HG03469 (cell line): ENCODE measurements at regions not wholly inside any gene's neighbourhood (a gene's known extent, or its start where the extent isn't known, plus 50 kb on each side); places are given as distances from the start of the nearest gene placed in this dataset.

Experiments
- ATAC-seq: cut with Tn5 transposase; IDR thresholded peaks from one replicate; pipeline ENCODE4 v1.9.1; 2021; ENCODE audit warnings: mild to moderate bottlenecking, moderate library complexity, moderate number of reproducible peaks; ENCODE audit not compliant: unreplicated experiment

DNA sequence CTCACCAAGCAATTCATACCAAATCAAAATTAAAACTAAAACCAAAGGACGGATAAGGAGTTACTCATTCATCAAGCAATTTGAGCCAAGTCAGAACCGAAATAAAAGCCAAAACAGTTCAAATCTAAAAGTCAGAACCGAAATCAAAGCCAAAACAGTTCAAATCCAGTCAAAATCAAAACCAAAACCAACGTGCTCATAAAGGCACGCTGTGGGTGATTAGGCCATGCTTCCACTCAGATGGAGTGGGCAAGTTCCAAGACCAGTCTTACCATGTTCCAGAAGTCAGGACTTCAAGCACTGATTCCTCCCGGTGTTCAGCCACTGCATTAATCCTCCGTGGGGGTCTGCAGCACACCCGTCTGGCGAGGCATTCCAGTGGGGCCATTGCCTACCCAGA lies 409.3 kb downstream of the TGFB2 start:
- ATAC-seq = no peak

DNA sequence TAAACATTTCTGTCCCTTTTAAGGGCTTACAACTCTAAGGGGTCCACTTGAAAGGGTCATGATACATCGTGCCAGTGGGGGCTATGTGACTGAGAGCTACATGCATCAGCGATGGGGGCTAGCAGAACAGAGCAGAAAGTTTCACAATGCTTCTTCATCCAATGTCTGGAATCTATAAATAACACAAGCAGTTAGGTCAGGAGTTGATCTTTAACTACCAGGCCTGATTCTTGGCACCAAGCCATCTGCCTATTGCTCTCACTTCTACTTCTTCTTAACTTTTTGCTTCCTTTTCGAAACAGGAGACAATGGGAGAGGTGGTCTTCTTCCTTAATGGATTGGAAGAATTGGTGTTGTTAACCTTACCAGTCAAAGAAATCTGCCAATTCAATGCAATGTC lies 410.0 kb downstream of the TGFB2 start:
- ATAC-seq = no peak

DNA sequence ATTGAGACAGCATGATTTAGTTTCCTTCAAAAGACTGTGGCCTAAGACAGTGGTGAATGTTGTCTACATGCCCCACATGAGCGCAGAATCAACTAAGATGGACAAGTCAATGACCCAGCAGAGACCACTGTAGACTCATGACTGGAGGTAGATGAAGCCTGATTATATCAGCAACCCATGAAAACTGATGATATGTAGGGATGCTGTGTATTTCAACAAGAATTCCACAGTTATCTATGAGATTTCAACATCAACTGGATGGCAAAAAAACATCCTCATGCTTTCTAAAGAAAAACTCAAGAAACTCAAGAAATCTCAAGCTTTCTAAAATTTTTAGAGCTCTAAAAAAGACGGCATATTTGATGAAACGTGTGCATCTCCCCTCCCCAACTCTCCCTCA lies 413.9 kb upstream of the LYPLAL1 start:
- ATAC-seq = no peak

DNA sequence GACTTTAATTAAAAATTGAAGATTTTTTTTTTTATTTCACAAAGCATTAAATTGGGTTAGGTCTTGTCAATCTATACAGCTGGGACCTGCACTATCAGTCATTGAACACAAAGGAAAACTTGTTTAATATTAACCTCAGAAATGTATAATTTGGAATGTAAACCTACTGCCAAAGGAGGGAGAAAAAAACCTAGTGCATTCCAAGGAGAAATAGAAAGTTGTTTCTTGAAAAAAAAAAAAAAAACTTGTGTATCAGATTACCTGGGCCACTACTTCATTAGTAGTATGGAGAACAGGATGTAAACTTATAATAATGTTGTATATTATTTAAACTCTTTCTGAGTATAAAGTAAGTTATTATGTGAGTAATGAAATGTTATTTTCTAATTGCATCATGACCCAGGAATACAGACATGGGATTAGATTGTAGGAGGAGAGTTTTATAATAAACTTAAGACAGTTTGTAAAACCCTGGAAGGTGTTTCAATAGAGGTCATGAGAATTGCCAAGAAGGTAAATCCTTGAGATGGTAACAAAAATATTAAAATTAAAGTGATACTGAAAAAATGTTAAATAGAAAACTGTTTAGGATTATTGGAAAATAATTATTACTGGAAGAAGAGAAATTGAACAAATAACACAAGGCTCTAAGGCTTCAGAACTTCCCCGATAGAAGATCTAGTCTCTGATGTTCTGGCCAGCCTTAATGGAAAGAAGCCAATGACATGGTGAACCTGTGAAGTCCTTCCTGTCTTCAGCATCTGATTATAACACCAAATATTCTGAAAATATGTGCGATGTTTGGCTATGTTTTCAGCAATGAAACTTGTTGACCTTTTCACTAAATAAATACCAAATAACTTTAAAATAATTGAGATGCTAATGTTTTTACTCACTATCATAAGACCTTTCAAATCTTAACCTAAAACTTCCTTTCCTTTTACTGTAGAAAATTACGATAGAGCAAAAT lies 412.8 kb upstream of the LYPLAL1 start:
- no peak for ATAC-seq

DNA sequence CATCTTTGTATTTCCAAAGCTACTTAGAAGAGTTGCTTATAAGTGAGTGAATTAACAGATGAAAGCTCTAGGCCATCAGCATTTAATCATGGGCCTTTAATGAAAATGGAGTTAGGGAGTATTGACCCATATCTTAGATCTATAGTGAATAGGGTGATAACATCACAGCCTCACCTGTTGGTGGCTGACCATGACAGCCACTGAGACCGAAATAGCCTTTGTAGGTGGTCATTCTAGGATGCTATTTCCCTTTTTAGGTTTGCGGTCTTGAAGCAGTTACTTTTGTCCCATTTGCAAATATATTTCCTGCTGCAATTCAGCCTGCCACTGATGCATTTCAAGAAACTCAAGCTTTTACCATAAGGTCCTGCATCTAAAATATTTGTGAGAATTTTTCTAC lies 410.1 kb upstream of the LYPLAL1 start:
- peak; percentile 60 for ATAC-seq

DNA sequence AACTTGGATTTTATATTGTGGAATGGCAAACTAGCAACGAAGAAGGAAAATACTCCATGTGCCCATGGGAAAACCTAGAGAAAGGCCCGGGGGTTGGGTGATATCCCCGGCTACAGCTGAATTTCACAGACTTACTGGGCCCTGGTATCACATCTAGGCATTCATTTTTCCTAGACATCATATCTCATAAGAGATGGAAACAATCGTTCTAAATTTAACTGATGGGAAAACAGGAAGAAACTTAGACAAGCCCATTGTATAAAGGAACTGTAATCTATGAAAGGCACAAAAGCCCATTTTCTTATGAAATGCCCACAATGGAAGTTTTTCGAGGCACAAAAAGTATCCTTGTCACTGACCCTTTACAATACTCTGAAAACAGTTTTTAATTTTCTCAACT lies 407.9 kb upstream of the LYPLAL1 start:
- no peak for ATAC-seq

DNA sequence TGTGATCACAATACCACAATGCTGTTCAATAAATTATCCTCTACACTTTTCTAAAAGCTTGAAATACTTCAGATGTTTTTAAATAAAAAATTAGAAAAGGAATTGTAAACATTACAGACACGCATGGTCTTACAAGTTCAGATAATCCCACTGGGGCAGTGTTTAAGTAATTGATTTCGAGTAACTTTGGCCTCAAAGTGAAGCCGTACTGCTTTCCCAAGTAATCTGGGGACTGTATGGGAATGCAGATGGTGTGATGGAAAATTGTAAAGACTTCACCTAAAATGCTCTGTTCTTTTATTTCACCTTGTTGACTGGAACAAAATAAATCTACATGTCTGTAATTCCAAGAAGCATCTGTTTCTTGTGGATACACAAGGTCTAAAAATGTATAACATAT lies 401.7 kb upstream of the LYPLAL1 start:
- ATAC-seq = no peak

DNA sequence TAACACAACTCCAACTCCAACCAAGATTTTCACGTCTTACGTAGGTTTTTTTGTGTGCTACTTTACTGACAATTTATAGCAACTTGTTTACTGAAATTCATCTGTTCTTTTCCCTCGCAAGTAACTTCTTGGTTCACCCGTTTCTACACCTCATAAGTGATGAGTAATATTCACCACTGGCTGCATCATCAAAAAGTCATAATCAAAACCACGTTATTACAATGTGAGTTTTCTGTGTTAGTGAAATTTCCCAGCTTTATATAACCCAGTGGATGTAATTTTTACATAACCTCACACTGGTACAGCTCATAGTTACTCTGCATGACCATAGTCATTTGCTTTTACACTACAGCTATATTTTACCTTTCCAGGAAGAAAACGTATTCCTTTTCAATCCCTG lies 401.1 kb upstream of the LYPLAL1 start:
- ATAC-seq = no peak

DNA sequence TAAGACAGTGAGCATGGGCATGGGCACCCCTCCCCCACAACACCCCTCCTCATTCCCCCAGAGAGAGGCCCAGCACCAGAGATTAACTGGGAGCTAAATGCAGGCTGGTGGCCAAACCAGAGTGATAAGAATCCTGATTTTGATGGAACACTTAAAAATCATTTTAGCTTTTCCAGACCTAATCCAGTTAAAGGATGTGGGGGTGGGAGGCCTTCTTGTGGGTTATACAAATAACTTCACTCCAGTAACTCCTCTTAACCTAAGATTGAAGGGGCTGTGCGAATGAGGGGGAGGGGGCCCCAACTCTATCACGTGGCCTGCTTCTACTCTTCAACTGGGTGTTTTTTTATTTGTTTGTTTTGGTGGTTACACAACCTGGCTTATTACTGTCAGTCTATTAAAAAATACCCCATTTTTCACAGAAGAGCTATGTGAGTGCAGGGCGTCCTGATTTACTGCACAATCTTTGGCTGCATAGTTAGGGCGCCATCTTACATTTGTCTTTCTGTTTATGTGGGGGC lies 398.1 kb upstream of the LYPLAL1 start:
- no peak for ATAC-seq

DNA sequence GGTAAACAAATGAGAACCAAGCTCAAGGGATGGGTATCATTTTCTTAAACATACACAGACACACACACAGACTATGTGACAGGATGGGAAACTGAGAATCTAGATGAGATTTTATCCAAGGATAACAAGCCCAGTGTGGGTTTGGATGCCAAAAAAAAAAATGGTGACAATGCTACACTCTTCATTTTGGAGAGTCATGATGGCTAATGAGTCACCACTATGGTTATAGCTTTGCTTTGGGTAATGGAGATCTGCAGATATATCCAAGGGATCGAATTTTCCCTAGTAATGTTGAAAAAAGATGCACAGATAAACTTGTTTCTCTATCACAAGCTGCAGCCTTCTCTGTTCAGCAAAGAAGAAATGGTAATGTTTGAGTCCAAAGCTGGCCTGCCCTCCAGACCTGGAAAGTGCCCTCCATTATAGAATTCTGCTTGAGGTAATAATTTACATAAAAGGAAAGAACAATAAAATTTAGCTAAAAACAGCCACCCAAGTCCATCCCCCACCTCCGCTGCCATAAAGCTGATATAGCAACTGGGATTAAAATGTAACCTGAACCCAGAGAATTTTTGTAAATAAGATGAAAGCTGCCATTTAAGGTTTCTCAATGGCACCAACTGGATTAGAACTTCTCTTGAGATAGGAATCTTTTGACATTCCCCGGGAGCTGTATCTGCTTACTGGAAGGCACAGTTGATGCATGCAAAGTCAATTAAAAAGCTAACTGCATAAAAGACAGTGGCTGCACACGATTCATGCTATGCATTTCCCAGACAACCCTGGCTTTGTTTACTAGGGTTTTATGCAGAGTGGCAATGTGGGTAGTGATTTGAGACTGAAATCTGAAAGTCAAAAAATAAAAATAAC lies 395.2 kb upstream of the LYPLAL1 start:
- ATAC-seq = no peak

DNA sequence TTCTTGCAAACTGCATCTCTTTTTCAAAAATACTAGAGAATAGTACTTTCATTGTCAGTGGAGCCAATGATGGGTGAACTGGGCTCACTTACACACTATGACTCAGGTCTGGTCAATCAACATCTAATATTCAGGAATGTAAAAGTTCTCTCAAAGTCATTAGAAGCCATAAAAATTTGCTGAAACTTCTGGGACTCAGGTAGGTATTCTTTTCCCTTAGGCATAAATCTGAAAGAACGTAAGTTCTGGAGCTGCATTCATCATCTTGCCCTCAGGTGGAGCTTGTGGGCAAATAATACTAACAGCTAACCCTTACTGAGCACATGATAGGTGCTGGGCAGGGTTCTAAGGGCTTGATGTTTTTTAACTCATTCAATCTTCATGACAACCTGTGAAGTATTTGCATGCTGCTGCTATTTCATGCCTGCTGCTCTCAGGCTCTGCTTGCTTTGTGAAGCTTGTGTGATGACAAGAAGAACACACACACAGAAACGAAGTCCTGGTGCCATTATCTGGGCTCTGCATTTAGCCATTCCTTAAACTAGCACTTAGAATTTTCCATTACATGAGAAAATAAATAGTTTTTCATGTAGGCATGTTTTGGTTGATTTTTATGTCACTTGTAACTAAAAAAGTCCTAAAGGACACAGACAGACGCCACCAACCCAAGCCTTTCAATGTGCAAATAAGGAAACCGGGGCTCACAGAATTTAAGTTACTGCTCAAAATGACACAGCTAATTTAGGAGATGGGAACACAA lies 394.2 kb upstream of the LYPLAL1 start:
- ATAC-seq = no peak

DNA sequence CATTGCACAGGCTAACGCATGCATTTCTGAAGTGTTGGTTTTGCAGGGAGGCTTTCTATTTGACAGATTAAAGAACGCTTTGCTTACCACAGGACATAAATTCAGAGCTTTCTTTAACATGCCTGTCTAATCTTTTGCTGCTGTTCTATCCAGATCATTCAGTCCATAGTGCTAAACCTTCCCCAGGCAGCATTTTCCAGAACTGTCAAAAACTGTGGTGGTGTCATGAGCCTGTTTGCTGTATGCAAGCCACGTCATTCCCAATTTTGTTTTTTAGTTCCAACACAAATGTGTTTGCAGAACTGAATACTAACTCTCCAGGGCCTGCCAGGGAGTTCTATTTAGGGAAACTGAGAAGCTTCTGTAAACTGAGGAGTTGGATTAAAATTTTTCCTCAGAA lies 390.5 kb upstream of the LYPLAL1 start:
- no peak for ATAC-seq

DNA sequence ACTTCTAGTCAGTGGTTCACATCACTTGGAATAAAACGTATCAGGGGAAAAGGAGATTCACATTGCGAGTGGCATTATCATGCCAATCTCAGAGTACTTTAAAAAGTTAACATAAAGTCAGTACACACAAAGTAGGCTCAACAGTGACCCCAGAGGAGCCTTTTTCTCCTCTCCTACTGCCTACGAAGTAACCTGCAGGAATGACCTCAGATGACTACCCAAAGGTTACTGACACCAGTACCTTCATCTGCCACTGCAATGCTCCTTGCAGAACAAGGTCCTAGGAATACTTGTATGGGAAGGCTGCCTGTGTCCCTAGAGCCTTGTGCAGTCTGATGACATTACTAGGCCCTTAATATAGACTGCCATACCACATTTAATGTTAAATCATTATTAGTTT lies 389.8 kb upstream of the LYPLAL1 start:
- no peak for ATAC-seq

DNA sequence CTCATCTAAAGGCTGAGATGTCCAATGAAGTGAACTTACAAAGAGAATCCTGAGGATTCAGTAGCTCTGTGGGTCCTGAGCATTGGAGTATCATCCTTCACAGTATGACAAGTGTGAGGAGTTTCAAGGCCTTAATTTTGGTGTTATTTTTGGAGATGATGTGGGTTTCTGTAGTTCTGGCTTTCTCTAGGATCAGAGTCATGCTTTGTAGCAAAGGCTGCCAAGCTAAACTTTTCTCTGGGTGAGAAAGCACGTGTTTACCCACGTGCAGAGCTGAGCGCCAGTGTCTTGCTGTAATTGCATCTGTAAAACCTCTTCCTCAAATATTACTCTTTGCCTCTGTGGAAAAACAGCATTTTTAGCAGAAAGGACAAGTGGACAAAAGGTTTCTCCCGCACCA lies 387.8 kb upstream of the LYPLAL1 start:
- ATAC-seq = no peak

DNA sequence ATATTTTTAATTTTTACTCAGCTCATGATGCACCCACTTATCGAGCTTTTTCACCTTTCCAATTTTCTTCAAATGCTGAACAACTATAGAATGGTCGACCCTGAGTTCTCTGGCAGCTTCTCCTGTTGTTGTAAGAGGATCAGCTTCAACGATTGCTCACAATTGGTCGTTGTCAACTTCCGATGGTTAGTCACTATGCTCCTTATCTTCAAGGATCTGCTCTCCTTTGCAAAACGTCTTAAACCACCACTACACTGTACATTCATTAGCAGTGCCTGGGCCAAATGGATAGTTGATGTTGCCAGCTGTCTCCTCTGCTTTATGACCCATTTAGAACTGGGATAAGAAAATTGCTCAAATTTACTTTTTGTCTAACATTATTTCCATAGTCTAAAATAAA lies 385.9 kb upstream of the LYPLAL1 start:
- no peak for ATAC-seq

DNA sequence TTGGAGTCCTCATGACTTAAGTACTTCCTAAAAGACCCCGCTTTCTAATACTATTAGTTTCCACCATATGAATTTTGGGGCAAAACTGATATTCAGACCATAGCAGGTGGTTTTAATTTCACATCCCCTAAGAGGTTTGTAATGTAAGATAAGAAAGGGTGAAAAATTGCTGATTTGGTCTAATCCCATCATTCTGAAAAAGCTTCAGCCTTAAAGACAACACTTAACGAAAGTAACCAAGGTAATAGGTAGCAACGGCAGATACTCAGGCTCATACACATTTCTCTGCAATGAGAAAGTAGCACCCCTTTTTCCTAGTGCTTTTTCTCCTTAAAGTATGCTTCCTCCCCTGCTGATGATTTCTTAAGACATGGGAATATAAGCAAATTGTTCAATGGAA lies 376.9 kb upstream of the LYPLAL1 start:
- ATAC-seq = no peak

DNA sequence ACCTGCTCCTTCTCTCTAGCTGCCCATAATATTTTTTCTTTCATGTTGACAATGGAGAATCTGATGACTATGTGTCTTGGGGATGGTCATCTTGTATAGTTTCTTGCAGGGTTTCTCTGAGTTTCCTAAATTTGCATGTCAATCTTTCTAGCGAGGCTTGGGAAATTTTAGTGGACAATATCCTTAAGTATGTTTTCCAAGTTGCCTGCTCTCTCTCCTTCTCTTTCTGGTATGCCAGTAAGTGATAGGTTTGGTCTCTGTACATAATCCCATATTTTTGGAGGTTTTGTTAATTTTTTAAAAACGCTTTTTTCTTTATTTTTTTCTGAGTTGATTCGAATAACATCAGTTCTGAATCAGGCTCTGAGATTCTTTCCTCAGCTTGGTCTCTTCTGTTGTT lies 370.9 kb upstream of the LYPLAL1 start:
- ATAC-seq = no peak

DNA sequence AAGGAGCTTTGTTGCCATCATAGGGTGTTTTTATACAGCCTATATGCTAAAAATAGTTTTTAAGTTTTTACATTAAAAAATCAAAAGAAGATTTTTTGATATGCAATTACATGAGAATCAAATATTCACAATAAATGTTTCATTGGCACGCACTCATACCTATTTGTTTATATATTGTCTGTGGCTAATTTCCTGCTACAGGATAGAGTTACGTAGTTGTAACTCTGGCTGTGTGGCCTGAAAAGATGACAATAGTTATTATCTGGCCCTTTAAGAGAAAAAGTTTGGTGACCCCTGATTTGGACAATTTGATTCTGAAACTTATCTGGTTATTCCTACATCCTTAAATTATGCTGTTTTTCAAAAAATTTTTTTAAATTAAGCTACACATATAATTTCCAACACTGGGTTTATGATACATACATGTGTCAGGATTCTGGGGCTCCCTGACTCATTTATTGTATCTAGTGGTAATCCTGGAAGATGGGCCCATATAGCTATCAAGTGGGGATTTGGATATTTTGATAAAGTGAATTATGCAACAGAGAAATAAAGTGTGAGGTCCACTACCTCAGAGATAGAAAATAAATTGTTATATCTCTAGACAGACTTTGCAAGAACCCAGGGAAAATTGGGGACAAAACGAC lies 370.2 kb upstream of the LYPLAL1 start:
- ATAC-seq = no peak

DNA sequence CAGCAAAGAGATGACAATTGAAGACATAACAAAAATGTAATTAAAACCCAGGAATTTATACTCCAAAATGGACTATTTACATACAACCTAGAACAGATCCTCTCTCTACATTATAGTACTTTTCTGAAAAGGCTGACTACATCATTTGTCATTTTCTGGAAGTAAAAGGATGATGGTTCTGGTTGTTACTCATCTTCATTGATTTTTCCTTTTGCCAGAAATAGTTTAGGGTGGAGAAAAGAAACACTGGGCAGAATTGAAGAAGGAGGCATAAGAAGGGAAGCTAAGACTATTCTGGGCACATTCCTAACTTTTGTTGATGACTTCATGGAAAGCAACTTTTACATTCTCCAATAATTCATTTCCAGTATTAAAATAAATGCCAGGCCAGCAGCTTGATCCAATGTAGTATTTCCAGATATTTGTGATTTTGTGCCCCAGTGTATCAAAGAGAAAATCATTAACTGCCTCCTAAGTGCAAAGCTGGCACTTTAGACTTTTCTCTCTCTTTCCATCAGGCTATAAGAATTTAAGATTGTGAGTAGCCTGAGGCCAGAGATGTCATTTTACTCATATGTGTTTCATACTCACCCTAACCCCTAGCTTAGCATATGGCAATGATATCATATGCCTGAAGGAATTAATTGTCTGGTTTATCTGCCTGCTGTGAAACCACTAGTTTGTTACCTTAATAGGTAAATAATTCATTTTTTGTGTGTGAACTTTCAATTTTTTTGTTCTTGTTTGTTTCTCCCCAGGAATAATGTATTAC lies 369.5 kb upstream of the LYPLAL1 start:
- no peak for ATAC-seq

DNA sequence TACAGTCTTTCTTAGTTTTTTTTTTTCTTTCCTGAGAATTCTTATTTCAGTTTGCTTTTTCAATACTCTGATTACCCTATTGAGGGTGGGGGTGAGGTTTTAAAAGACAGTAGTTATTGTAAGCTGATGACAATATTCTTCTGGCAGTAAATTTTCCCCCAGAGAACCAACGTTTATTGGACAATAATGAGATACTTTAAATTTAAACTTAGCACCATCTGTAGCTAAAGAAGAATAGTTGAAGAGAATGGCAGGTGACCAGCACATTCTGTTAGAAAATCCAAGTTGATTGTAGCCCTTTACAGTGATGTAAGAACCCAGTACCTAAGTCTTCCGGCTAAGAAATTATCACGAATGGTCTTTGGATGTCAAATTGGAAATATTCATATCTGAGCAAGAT lies 364.6 kb upstream of the LYPLAL1 start:
- no peak for ATAC-seq
